SK-N-SH treated with all-trans-retinoic acid at 6 μM for 48 hours (cell line): ENCODE measurements at regions not wholly inside any gene's neighbourhood (a gene's known extent, or its start where the extent isn't known, plus 50 kb on each side); places are given as distances from the start of the nearest gene placed in this dataset.

ENCODE experiments used
- ATAC-seq: fragments of 200-7000 bp; cut with Tn5 transposase; 3 replicates; pipeline ENCODE4 v1.9.1; 2020; ENCODE audit warnings: mild to moderate bottlenecking, moderate library complexity
- BACH2 ChIP-seq: fragments of 250-450 bp; sonication (Bioruptor Pico); IDR thresholded peaks from 2 replicates; pipeline ENCODE4 v1.9.0; 2021; ENCODE audit warnings: mild to moderate bottlenecking, borderline replicate concordance
- ESRRG ChIP-seq: fragments of 250-450 bp; sonication (Bioruptor Pico); IDR thresholded peaks from 2 replicates; pipeline ENCODE4 v1.6.1; 2021; ENCODE audit warnings: mild to moderate bottlenecking
- GLIS3 ChIP-seq: fragments of 250-450 bp; sonication (Bioruptor Pico); IDR thresholded peaks from 2 replicates; pipeline ENCODE4 v1.5.0; 2020; ENCODE audit warnings: mild to moderate bottlenecking, moderate library complexity
- ISL1 ChIP-seq: fragments of 250-450 bp; sonication (Bioruptor Pico); IDR thresholded peaks from 2 replicates; pipeline ENCODE4 v2.1.2; 2022; ENCODE audit warnings: mild to moderate bottlenecking, moderate library complexity
- PATZ1 ChIP-seq: fragments of 250-450 bp; sonication (Bioruptor Pico); IDR thresholded peaks from 2 replicates; pipeline ENCODE4 v1.8.0; 2020; ENCODE audit warnings: mild to moderate bottlenecking, moderate library complexity, borderline replicate concordance
- PPARA ChIP-seq: fragments of 250-450 bp; sonication (Bioruptor Pico); IDR thresholded peaks from 2 replicates; pipeline ENCODE4 v1.5.0; 2020; ENCODE audit warnings: mild to moderate bottlenecking, borderline replicate concordance
- RARB ChIP-seq: fragments of 250-450 bp; sonication (Bioruptor Pico); IDR thresholded peaks from 2 replicates; pipeline ENCODE4 v1.8.0; 2021; ENCODE audit warnings: mild to moderate bottlenecking, moderate library complexity
- TCF4 ChIP-seq: fragments of 250-450 bp; sonication (Bioruptor Pico); IDR thresholded peaks from 2 replicates; pipeline ENCODE4 v1.8.0; 2021; ENCODE audit warnings: mild to moderate bottlenecking, moderate library complexity, borderline replicate concordance
- ZC3H10 ChIP-seq: fragments of 250-450 bp; sonication (Bioruptor Pico); IDR thresholded peaks from 2 replicates; pipeline ENCODE4 v1.5.1; 2021; ENCODE audit warnings: mild to moderate bottlenecking, moderate library complexity
- ZFP3 ChIP-seq: fragments of 250-450 bp; sonication (Bioruptor Pico); IDR thresholded peaks from 2 replicates; pipeline ENCODE4 v1.5.0; 2020; ENCODE audit warnings: mild to moderate bottlenecking, moderate library complexity
- ZFP30 ChIP-seq: fragments of 450-650 bp; formaldehyde crosslinking; IDR thresholded peaks from 2 replicates; pipeline ENCODE4 v1.5.0; 2022; ENCODE audit warnings: mild to moderate bottlenecking, moderate library complexity
- ZNF565 ChIP-seq: fragments of 450-650 bp; formaldehyde crosslinking; conservative IDR thresholded peaks from 2 replicates; pipeline ENCODE4 v1.5.0; 2020; ENCODE audit warnings: low read depth, mild to moderate bottlenecking, moderate library complexity
- ZNF8 ChIP-seq: fragments of 450-650 bp; formaldehyde crosslinking; IDR thresholded peaks from 2 replicates; pipeline ENCODE4 v1.5.0; 2020; ENCODE audit warnings: mild to moderate bottlenecking, moderate library complexity
- TF ChIP-seq, protein P1 (sequence below): fragments of 250-450 bp; sonication (Bioruptor Pico); IDR thresholded peaks from 2 replicates; pipeline ENCODE4 v1.5.0; 2020; ENCODE audit warnings: mild to moderate bottlenecking, moderate library complexity
- TF ChIP-seq, protein P2 (sequence below): fragments of 250-450 bp; sonication (Bioruptor Pico); IDR thresholded peaks from 2 replicates; pipeline ENCODE4 v1.5.1; 2021; ENCODE audit warnings: mild to moderate bottlenecking, moderate library complexity
- TF ChIP-seq, protein P3 (sequence below): fragments of 250-450 bp; sonication (Bioruptor Pico); IDR thresholded peaks from 2 replicates; pipeline ENCODE4 v1.5.1; 2020; ENCODE audit warnings: low read depth, mild to moderate bottlenecking, moderate library complexity

DNA sequence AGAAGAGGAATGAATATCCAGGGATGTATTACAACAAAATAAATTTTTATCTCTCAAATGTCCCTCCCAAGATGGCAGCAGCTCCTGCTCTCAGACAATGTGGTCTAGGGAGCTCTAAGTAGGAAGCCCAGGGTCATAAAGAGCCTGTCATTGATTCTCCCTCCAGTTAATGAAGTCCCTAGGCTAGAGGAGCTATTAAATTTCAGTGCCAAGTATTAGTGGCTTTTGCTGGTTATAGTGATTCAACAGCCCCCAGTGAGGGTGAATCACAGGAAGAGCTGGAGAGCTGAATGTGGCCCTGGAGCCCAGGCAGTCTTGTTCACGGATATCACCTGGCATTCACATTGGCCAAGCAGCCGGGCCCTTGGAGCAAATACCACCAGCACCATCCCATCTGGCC lies 109.8 kb upstream of the YPEL5 start (continued):
- TF ChIP-seq, protein P1, sequence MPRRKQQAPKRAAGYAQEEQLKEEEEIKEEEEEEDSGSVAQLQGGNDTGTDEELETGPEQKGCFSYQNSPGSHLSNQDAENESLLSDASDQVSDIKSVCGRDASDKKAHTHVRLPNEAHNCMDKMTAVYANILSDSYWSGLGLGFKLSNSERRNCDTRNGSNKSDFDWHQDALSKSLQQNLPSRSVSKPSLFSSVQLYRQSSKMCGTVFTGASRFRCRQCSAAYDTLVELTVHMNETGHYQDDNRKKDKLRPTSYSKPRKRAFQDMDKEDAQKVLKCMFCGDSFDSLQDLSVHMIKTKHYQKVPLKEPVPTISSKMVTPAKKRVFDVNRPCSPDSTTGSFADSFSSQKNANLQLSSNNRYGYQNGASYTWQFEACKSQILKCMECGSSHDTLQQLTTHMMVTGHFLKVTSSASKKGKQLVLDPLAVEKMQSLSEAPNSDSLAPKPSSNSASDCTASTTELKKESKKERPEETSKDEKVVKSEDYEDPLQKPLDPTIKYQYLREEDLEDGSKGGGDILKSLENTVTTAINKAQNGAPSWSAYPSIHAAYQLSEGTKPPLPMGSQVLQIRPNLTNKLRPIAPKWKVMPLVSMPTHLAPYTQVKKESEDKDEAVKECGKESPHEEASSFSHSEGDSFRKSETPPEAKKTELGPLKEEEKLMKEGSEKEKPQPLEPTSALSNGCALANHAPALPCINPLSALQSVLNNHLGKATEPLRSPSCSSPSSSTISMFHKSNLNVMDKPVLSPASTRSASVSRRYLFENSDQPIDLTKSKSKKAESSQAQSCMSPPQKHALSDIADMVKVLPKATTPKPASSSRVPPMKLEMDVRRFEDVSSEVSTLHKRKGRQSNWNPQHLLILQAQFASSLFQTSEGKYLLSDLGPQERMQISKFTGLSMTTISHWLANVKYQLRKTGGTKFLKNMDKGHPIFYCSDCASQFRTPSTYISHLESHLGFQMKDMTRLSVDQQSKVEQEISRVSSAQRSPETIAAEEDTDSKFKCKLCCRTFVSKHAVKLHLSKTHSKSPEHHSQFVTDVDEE (CRISPR knock-in tag), result no peak

GRCh38 chr2:30038419-30038818 lies 108.4 kb upstream of the YPEL5 start:
- TF ChIP-seq, protein P2, sequence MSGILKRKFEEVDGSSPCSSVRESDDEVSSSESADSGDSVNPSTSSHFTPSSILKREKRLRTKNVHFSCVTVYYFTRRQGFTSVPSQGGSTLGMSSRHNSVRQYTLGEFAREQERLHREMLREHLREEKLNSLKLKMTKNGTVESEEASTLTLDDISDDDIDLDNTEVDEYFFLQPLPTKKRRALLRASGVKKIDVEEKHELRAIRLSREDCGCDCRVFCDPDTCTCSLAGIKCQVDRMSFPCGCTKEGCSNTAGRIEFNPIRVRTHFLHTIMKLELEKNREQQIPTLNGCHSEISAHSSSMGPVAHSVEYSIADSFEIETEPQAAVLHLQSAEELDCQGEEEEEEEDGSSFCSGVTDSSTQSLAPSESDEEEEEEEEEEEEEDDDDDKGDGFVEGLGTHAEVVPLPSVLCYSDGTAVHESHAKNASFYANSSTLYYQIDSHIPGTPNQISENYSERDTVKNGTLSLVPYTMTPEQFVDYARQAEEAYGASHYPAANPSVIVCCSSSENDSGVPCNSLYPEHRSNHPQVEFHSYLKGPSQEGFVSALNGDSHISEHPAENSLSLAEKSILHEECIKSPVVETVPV (CRISPR knock-in tag), result no peak
- TF ChIP-seq PATZ1 (CRISPR knock-in tag) (no peak), PPARA (CRISPR knock-in tag) (no peak), ZNF8 (CRISPR knock-in tag) (no peak)
- TF ChIP-seq, protein P3, sequence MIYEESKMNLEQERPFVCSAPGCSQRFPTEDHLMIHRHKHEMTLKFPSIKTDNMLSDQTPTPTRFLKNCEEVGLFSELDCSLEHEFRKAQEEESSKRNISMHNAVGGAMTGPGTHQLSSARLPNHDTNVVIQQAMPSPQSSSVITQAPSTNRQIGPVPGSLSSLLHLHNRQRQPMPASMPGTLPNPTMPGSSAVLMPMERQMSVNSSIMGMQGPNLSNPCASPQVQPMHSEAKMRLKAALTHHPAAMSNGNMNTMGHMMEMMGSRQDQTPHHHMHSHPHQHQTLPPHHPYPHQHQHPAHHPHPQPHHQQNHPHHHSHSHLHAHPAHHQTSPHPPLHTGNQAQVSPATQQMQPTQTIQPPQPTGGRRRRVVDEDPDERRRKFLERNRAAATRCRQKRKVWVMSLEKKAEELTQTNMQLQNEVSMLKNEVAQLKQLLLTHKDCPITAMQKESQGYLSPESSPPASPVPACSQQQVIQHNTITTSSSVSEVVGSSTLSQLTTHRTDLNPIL, result no peak
- TF ChIP-seq, protein P1 (CRISPR knock-in tag), result no peak
- ATAC-seq, result no peak

- no peak for ATAC-seq
- no peak for TF ChIP-seq ZNF8 (CRISPR knock-in tag)
- no peak for TF ChIP-seq ZFP3 (CRISPR knock-in tag)
- TF ChIP-seq ESRRG (CRISPR knock-in tag), result no peak
- TF ChIP-seq ZFP30 (CRISPR knock-in tag), result no peak
- TF ChIP-seq PATZ1 (CRISPR knock-in tag), result no peak
- no peak for TF ChIP-seq ISL1 (CRISPR knock-in tag)
- no peak for TF ChIP-seq ZC3H10 (CRISPR knock-in tag)
- TF ChIP-seq ZNF565 (CRISPR knock-in tag), result no peak
- TF ChIP-seq GLIS3, result no peak
- TF ChIP-seq RARB (CRISPR knock-in tag), result no peak
- no peak for TF ChIP-seq BACH2
- TF ChIP-seq, protein P1 (CRISPR knock-in tag), result no peak
- no peak for TF ChIP-seq PPARA (CRISPR knock-in tag)
- TF ChIP-seq TCF4 (CRISPR knock-in tag), result no peak
These were observed 107.7 kb upstream of the YPEL5 start for GRCh38 chr2:30039101-30039500.
